H1 (cell line): ENCODE measurements at regions not wholly inside any gene's neighbourhood (a gene's known extent, or its start where the extent isn't known, plus 50 kb on each side); places are given as distances from the start of the nearest gene placed in this dataset.

ENCODE experiments used
- CTCF ChIA-PET: fragments of 300-600 bp; sonication (Branson Sonifier 250); formaldehyde crosslinking; loops from one replicate; lab custom pipeline; 2021; ENCODE audit not compliant: partially characterized antibody; lab: Charles Lee
- POLR2A ChIA-PET: fragments of 300-600 bp; sonication (Branson Sonifier 250); formaldehyde crosslinking; loops from one replicate; lab custom pipeline; 2021; ENCODE audit warnings: inconsistent platforms; ENCODE audit not compliant: partially characterized antibody; lab: Charles Lee
- DNase-seq, 2 experiments: peaks; one replicate each; pipeline versions ENCODE4 v3.0.0 to v3.0.0-alpha.2; 2010 to 2022; ENCODE audit warnings: low spot score in 2 of 2, low read depth in 1 of 2, mixed read lengths in 1 of 2
- FAIRE-seq: peaks from 2 replicates; lab custom pipeline; 2011; peaks lifted over from hg19 to GRCh38; lab: Jason Lieb, UNC
- H2AFZ ChIP-seq: 2 replicates; pipeline ENCODE4 v1.8.1; 2012; ENCODE audit warnings: low read length, inconsistent platforms
- H2AK5ac ChIP-seq: 2 replicates; pipeline ENCODE4 v1.6.1; 2013; ENCODE audit warnings: low read depth, low read length
- H2BK120ac ChIP-seq: replicated peaks from 2 replicates; pipeline ENCODE3; 2013; ENCODE audit warnings: low read depth, low read length, inconsistent platforms
- H2BK12ac ChIP-seq: 2 replicates; pipeline ENCODE4 v1.6.1; 2013; ENCODE audit warnings: low read depth, low read length
- H2BK15ac ChIP-seq: 2 replicates; pipeline ENCODE4 v1.6.1; 2013; ENCODE audit warnings: low read length
- H2BK20ac ChIP-seq: 2 replicates; pipeline ENCODE4 v1.6.1; 2013; ENCODE audit warnings: low read length
- H2BK5ac ChIP-seq: 2 replicates; pipeline ENCODE4 v1.6.1; 2013; ENCODE audit warnings: low read depth, low read length
- H3K14ac ChIP-seq: 2 replicates; pipeline ENCODE4 v1.6.1; 2013; ENCODE audit warnings: inconsistent platforms; ENCODE audit not compliant: insufficient read length
- H3K18ac ChIP-seq: 2 replicates; pipeline ENCODE4 v1.6.1; 2013; ENCODE audit warnings: low read length; ENCODE audit errors: extremely low read depth
- H3K23ac ChIP-seq: 2 replicates; pipeline ENCODE4 v1.6.1; 2013; ENCODE audit warnings: inconsistent platforms; ENCODE audit not compliant: insufficient read length
- H3K23me2 ChIP-seq: 2 replicates; pipeline ENCODE4 v1.6.1; 2013; ENCODE audit warnings: low read depth, low read length
- H3K27ac ChIP-seq: 2 replicates; pipeline ENCODE4 v1.6.1; 2011; ENCODE audit warnings: low read depth, low read length, inconsistent platforms
- H3K27me3 ChIP-seq, 4 experiments: replicated peaks in 1 of 4; 1 replicate in 1 of 4; 2 replicates in 3 of 4; pipeline versions ENCODE4 v1.6.1 to v1.8.1; 2011 to 2013; ENCODE audit warnings: low read length in 3 of 4, mild to moderate bottlenecking in 3 of 4, inconsistent platforms in 2 of 4, mixed read lengths in 2 of 4, moderate library complexity in 1 of 4; ENCODE audit not compliant: control insufficient read depth in 3 of 4, insufficient read depth in 3 of 4; ENCODE audit errors: extremely low read depth in 1 of 4
- H3K36me3 ChIP-seq, 4 experiments: 2 replicates each; pipeline versions ENCODE4 v1.6.1 to v1.8.1; 2011 to 2013; ENCODE audit warnings: mild to moderate bottlenecking in 4 of 4, low read length in 3 of 4, moderate library complexity in 2 of 4, control low read depth in 1 of 4, inconsistent platforms in 1 of 4; ENCODE audit not compliant: insufficient read depth in 4 of 4, control insufficient read depth in 2 of 4
- H3K4ac ChIP-seq: replicated peaks from 2 replicates; pipeline ENCODE3; 2013; ENCODE audit warnings: low read length, low read depth, mixed read lengths, inconsistent platforms; ENCODE audit not compliant: insufficient read length
- H3K4me1 ChIP-seq, 4 experiments: replicated peaks in 1 of 4; 1 replicate in 1 of 4; 2 replicates in 3 of 4; pipeline versions ENCODE4 v1.6.1 to v1.8.1; 2011 to 2013; ENCODE audit warnings: low read length in 3 of 4, inconsistent platforms in 2 of 4, mixed read lengths in 1 of 4; ENCODE audit not compliant: insufficient read depth in 4 of 4, control insufficient read depth in 3 of 4
- H3K4me2 ChIP-seq, 2 experiments: 2 replicates each; pipeline versions ENCODE4 v1.6.1 to v1.8.1; 2011 to 2013; ENCODE audit warnings: low read depth in 2 of 2, low read length in 2 of 2, control low read depth in 1 of 2, inconsistent platforms in 1 of 2, mild to moderate bottlenecking in 1 of 2; ENCODE audit not compliant: insufficient read depth in 1 of 2
- H3K4me3 ChIP-seq, 4 experiments: fragments of 200-600, 300-600 bp in 1 of 4; sonication (generic), shearing (Covaris generic), sonication (Bioruptor Twin) in 1 of 4; 2 replicates each; pipeline versions ENCODE4 v1.5.1 to v1.8.1; 2011 to 2016; ENCODE audit warnings: low read length in 4 of 4, low read depth in 3 of 4, control low read depth in 2 of 4, inconsistent platforms in 2 of 4, mild to moderate bottlenecking in 2 of 4, mixed read lengths in 1 of 4, moderate library complexity in 1 of 4; ENCODE audit not compliant: insufficient read depth in 2 of 4; ENCODE audit errors: extremely low read depth in 1 of 4
- H3K56ac ChIP-seq: replicated peaks from 2 replicates; pipeline ENCODE3; 2013; ENCODE audit warnings: low read depth, mild to moderate bottlenecking, mixed read lengths, low read length, inconsistent platforms; ENCODE audit not compliant: insufficient read length
- H3K79me1 ChIP-seq: 2 replicates; pipeline ENCODE4 v1.6.1; 2013; ENCODE audit warnings: low read depth, low read length, control low read depth
- H3K79me2 ChIP-seq, 2 experiments: 2 replicates each; pipeline versions ENCODE4 v1.6.1 to v1.8.1; 2012 to 2013; ENCODE audit warnings: low read length in 2 of 2, mild to moderate bottlenecking in 2 of 2, inconsistent platforms in 1 of 2; ENCODE audit not compliant: insufficient read depth in 2 of 2, control insufficient read depth in 1 of 2
- H3K9ac ChIP-seq, 4 experiments: replicated peaks in 1 of 4; 1 replicate in 1 of 4; 2 replicates in 3 of 4; pipeline versions ENCODE4 v1.6.1 to v1.8.1; 2011 to 2013; ENCODE audit warnings: low read depth in 3 of 4, low read length in 3 of 4, control low read depth in 2 of 4, mild to moderate bottlenecking in 2 of 4, moderate library complexity in 2 of 4, inconsistent platforms in 1 of 4; ENCODE audit errors: extremely low read depth in 1 of 4
- H3K9me3 ChIP-seq, 2 experiments: 2 replicates each; pipeline versions ENCODE4 v1.6.1 to v1.8.1; 2012 to 2013; ENCODE audit warnings: mild to moderate bottlenecking in 2 of 2, moderate library complexity in 2 of 2, control low read depth in 1 of 2, inconsistent platforms in 1 of 2, low read depth in 1 of 2, low read length in 1 of 2, mixed read lengths in 1 of 2; ENCODE audit not compliant: insufficient read depth in 2 of 2
- H4K20me1 ChIP-seq, 2 experiments: replicated peaks in 1 of 2; 2 replicates each; pipeline versions ENCODE3 to v1.8.1; 2011 to 2013; ENCODE audit warnings: inconsistent platforms in 2 of 2, low read length in 2 of 2, mild to moderate bottlenecking in 1 of 2; ENCODE audit not compliant: insufficient read depth in 2 of 2, control insufficient read depth in 1 of 2
- H4K5ac ChIP-seq: 2 replicates; pipeline ENCODE4 v1.6.1; 2013; ENCODE audit warnings: low read length, low read depth, mixed read lengths, inconsistent platforms; ENCODE audit not compliant: insufficient read length
- H4K8ac ChIP-seq: 2 replicates; pipeline ENCODE4 v1.8.0; 2013; ENCODE audit warnings: mild to moderate bottlenecking, moderate library complexity, low read length, inconsistent platforms; ENCODE audit not compliant: insufficient read depth; ENCODE audit errors: extremely low read depth
- H4K91ac ChIP-seq: replicated peaks from 2 replicates; pipeline ENCODE3; 2013; ENCODE audit warnings: low read length, mixed read lengths, inconsistent platforms; ENCODE audit not compliant: insufficient read length
- ASH2L ChIP-seq: fragments of 200-600, 300-600 bp; sonication (generic); IDR thresholded peaks from one replicate; pipeline ENCODE4 v1.7.1; 2017; ENCODE audit warnings: low read length
- EGR1 ChIP-seq: IDR thresholded peaks from 2 replicates; pipeline ENCODE4 v1.6.1; 2011; ENCODE audit warnings: low read depth, low read length, borderline replicate concordance
- HDAC6 ChIP-seq: IDR thresholded peaks from one replicate; pipeline ENCODE4 v1.7.1; 2012; ENCODE audit warnings: low read depth, mild to moderate bottlenecking, inconsistent platforms, low read length, moderate library complexity
- MAFK ChIP-seq: IDR thresholded peaks from 2 replicates; pipeline ENCODE4 v1.6.1; 2012; ENCODE audit warnings: low read depth, mild to moderate bottlenecking, improper control_type of control experiment, low read length
- SP1 ChIP-seq: IDR thresholded peaks from 2 replicates; pipeline ENCODE4 v1.6.1; 2011; ENCODE audit warnings: low read depth, low read length
- YY1 ChIP-seq: IDR thresholded peaks from 2 replicates; pipeline ENCODE4 v1.6.1; 2011; ENCODE audit warnings: low read depth, mild to moderate bottlenecking, low read length
- WGBS, 2 experiments: shearing (Covaris generic) in 1 of 2; methylation state at CpG; one replicate each; pipeline versions ENCODE4 v1.1.6 to v1.1.7; 2013 to 2015; ENCODE audit warnings: low lambda C conversion rate in 2 of 2, mixed read lengths in 2 of 2, inconsistent platforms in 1 of 2, low coverage in 1 of 2, missing lambda C conversion rate in 1 of 2; ENCODE audit not compliant: insufficient replicate concordance in 2 of 2, insufficient coverage in 1 of 2, insufficient read length in 1 of 2; ENCODE audit errors: extremely low coverage in 1 of 2, missing lambda C conversion rate in 1 of 2; 5-methylcytosine and 5-hydroxymethylcytosine counted together

DNA sequence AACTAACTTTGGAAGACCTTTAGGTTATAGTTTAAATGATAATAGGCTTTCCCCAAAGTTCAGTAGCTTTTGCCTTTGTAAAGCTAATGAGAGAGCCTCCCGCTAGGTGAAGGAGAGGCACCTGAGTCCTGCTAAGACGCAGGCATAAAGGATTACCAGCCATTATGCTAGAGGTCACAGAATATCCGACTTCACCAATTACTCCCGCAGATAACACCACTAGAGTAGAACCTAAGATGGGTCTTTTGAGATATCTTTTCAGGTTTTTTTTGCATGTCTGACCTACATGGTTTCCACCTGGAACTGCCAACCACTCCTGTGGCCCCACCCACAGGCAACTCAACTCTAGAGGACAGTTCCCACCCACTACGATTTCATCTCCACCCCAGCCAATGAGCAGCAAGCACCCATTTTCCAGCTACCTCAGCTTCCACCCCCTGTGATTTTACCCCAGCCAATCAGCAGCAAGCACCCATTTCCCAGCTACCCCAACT, 314.3 kb downstream of the BRD1 start:
- ChIA-PET CTCF (interaction anchor here (0.6 to 1.5 kb wide), 5 partner anchors 28 to 199 kb away, joined by 3 to 5 read pairs (median 4); no protein-coding TSS in a partner anchor), POLR2A (interaction anchor here (0.6 to 1.6 kb wide), 9 partner anchors 9 to 146 kb away, joined by 3 to 5 read pairs (median 3); no protein-coding TSS in a partner anchor)
- WGBS, 2 experiments: 20% methylated on average over 5 of the region's 5 CpGs; no CpG with 5 or more reads in 1 of the 2 experiments
- peaks cover 6% of the 10 kb centered on the region for H3K23me2 ChIP-seq
- no peak overlapping the region for H2BK15ac ChIP-seq
- H3K4me2 ChIP-seq: peak overlapping the region; percentile 58 to 74
- no peak for DNase-seq
- no peak overlapping the region for H3K9ac ChIP-seq
- H4K20me1 ChIP-seq: no peaks in the 10 kb centered on the region
- no peak overlapping the region for H4K8ac ChIP-seq
- H2BK120ac ChIP-seq: peak overlapping the region; percentile 95
- H2BK12ac ChIP-seq: no peak overlapping the region
- H3K79me1 ChIP-seq: no peaks in the 10 kb centered on the region
- H3K4ac ChIP-seq: no peak overlapping the region
- H3K36me3 ChIP-seq: no peaks in the 10 kb centered on the region
- no peak overlapping the region for H2AFZ ChIP-seq
- H2AK5ac ChIP-seq: no peak overlapping the region
- H2BK20ac ChIP-seq: peak overlapping the region; percentile 99; the same call in 1 of the 2 replicates
- peak overlapping the region; percentile 96; the same call in 1 of the 2 replicates for H3K18ac ChIP-seq
- H3K14ac ChIP-seq: no peak overlapping the region
- FAIRE-seq: peak; percentile 92
- no peaks in the 10 kb centered on the region for H3K79me2 ChIP-seq
- H3K23ac ChIP-seq: no peak overlapping the region
- H3K4me3 ChIP-seq: peak overlapping the region in 3 of 4 experiments; percentile 13 to 47 (median 24); a peak in 4 of 8 replicates
- H3K9me3 ChIP-seq: no peaks in the 10 kb centered on the region; a peak in 1 of 4 replicates
- H3K27me3 ChIP-seq: no peaks in the 10 kb centered on the region
- 0 out of 2 replicates have a peak overlapping the region, but pooled peaks have one; percentile 3 for H3K27ac ChIP-seq
- peak overlapping the region; percentile 86 for H4K91ac ChIP-seq
- H2BK5ac ChIP-seq: peak overlapping the region; percentile 60; the same call in 1 of the 2 replicates
- H3K56ac ChIP-seq: no peak overlapping the region
- H4K5ac ChIP-seq: no peak overlapping the region
- H3K4me1 ChIP-seq: peaks cover 4 to 15% (median 8%) of the 10 kb centered on the region in 4 experiments; a peak in 6 of 7 replicates
- TF ChIP-seq MAFK (no peak), SP1 (0 out of 2 replicates have a peak, but pooled peaks have one; percentile 22), HDAC6 (no peak), EGR1 (no peak), ASH2L (peak; percentile 52), YY1 (peak; percentile 41; the same call in 1 of the 2 replicates)
